ENCODE measurements at regions not wholly inside any gene's neighbourhood (a gene's known extent, or its start where the extent isn't known, plus 50 kb on each side); places are given as distances from the start of the nearest gene placed in this dataset.

- DNase-seq: peak; percentile 35 to 83 (median 48)
Measured at GRCh38 chr11:133787379-133788141, 57.8 kb downstream of the SPATA19 start.

GRCh38 chr11:133785795-133786340 is 59.4 kb downstream of the SPATA19 start:
- no peak for DNase-seq

DNA sequence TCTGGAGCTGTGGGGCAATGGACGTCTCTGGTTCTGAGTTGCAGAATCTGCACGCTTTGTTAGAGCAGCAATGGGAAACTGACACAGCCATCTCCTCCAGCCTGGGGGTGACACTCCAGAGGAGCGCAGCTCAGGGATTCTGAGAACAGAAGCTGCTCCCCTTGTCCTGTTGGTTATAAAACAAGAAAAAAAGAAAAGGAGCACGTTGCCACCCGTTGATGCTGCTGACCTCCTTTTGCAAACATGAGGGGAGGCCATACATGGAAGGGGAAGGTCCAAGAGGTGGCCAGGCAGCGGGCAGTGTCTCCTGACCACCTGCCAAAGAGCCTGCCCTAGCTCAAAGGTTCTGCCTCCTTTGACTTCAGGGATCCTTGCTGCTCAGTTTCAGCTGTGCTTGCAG is 61.0 kb downstream of the SPATA19 start:
- no peak for DNase-seq

DNA sequence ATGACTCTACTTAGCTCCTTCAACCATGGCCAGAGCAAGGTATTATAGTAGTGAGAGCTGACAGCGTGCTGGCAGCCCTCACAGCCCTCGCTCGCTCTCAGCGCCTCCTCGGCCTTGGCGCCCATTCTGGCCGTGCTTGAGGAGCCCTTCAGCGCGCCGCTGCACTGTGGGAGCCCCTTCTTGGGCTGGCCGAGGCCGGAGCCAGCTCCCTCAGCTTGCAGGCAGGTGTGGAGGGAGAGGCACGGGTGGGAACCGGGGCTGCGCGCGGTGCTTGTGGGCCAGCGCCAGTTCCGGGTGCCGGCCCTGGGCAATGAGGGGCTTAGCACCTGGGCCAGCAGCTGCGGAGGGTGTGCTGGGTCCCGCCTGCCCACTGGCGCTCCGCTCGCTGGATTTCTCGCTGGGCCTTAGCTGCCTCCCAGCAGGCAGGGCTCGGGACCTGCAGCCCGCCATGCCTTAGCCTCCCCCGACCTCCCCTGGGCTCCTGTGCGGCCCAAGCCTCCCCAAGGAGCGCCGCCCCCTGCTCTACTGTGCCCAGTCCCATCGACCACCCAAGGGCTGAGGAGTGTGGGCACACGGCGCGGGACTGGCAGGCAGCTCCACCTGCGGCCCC is 63.1 kb downstream of the SPATA19 start:
- no peak for DNase-seq

- DNase-seq: peak in 1 of 3 donors; percentile 7
Measured at GRCh38 chr11:133778161-133778560, 67.2 kb downstream of the SPATA19 start.

GRCh38 chr11:133776671-133777367 is 68.5 kb downstream of the SPATA19 start:
- DNase-seq: no peak

GRCh38 chr11:133762538-133762937 is 82.8 kb downstream of the SPATA19 start:
- no peak for DNase-seq

GRCh38 chr11:133753150-133753549 is 92.2 kb downstream of the SPATA19 start:
- no peak for DNase-seq

GRCh38 chr11:133749841-133750240 is 95.5 kb downstream of the SPATA19 start:
- DNase-seq: no peak

DNA sequence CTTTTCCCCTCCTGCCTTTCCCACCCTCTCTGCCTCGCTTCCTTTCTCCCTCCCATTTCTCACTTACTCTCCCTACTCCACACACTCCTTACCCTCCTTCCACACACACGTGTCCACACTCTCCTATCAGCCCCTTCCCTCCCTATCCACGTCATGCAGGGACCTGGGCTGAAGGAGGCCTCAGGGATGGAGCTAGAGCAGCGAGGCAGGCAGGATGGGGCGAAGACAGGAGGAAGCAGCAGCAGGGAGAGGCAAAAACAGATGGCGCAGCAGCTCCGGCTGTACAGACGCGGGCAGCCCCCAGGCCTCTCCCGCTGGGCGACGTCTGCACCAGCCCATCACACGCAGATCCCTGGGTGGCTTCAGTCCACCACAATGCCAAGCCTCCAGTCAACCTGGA is 97.9 kb downstream of the SPATA19 start:
- DNase-seq: no peak

- DNase-seq: no peak
Measured at GRCh38 chr11:133746663-133747306, 98.5 kb downstream of the SPATA19 start.

DNA sequence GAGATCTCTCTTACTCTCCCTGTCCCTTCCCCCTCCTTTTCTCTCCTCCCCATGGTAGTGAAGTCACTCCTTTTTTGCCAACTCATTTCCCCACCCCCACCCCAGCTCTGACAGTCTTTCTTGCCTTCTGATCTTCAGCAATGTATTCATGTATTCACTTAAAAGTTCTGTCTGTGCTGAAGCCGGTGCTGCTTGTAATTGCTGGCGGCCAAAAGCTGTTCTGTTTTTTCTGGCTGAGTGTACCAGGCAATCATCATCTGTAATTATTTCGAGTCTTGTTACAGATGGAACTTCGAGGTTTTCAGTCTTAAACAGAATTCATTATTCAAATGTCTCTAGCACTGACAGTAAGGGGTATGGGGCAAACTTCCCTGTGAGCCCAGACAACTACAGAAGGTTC is 99.5 kb downstream of the SPATA19 start:
- no peak for DNase-seq

GRCh38 chr11:133742353-133742752 is 103.0 kb downstream of the SPATA19 start:
- no peak for DNase-seq

- DNase-seq: no peak
Measured at GRCh38 chr11:133740963-133741362, 104.3 kb downstream of the SPATA19 start.

DNA sequence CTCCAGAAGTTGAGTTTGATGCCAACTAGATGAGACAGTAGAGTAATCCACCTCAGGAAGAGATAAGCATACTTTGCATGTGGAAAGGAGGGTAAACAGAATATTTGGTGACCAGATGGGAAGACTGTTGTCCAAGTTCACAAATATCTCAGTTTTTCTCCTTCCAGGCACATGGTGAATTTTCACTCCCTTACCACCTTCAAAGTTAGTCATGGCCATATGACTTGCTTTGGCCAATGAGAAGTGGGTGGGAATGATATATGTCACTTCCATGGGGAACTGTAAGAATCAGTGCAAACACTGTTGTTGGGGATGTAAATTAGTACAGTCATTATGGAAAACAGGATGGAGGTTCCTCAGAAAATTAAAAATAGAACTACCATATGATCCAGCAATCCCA is 105.8 kb downstream of the SPATA19 start:
- DNase-seq: no peak

DNA sequence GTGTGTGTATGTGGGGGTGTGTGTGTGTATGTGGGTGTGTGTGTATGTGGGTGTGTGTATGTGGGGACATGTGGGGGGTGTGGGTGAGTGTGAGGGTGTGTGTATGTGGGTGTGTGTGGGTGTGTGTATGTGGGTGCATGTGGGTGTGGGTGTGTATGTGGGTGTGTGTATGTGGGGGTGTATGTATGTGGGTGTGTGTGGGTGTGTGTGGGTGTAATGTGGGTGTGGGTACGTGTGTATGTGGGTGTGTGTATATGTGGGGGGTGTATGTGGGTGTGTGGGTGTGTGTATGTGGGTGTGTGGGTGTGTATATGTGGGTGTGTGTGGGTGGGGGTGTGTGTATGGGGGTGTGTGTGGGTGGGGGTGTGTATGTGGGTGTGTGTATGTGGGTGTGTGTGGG is 106.7 kb downstream of the SPATA19 start:
- DNase-seq: no peak

- no peak for DNase-seq
Measured at GRCh38 chr11:133733631-133734030, 111.7 kb downstream of the SPATA19 start.

DNA sequence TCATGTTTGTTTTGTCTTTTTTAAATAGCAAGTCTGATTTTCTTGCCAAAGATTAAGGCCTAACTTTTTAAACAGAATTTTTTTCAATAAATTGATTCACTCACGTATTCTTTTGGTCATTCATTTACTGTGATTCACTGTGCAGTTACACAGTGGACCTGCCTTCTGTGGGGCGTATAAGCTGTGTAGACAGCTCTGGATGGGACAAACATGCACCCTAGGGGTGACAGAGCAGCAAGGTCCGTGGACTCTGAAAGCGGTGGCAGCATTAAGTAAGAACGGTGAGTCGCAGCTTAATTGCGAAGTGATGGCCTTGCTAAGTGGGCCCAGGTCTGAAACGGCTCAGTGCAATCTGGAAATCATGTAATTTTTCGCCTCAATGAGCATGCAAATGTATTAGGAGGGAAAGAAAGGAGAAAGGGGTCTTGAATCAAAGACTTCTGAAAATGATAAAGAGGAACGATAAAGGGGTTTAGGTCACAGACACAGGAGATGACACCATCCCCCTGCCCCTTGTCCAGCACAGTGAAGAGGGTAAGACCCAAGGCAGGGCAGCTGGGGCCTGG is 113.1 kb downstream of the SPATA19 start:
- no peak for DNase-seq

DNA sequence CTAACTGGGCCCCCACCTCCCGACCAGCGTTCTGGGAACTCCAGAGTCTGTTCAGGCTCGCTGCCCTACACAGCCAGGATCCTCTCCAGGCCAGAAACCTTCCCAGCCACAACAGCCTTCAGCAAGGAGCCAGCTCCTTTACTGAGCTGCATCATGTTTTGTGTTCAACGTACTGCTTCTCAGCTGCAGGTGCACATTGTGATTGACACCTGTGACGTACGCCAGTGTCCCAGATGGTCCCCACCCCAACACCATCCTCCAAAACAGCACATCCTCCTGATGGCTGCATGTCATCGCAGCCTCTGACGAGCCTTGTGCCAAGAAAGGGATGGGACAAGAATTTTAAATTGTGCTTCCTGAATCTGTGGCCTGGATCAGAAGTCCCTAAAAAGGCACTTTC is 117.5 kb downstream of the SPATA19 start:
- no peak for DNase-seq

DNA sequence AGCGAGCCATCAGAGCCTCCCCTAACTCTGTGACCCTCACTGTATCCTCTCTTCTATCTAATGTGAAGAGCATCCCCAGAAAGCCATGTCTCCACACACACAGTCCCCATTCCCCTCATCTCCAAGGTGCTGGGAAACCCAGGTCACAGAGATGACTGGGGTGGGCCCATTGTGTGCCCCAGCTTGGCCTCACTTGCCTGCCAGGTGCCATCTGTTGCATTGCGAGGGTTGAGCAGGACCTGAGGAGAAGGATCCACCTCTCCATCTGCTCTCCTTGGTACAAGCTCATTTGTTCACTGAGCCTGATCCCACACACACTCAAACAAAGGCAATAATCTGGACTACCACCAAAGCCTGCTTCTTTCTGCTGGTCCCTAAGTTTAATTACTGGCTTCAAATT is 118.8 kb downstream of the SPATA19 start:
- DNase-seq: no peak

GRCh38 chr11:133724116-133724515 is 121.2 kb downstream of the SPATA19 start:
- DNase-seq: peak; percentile 8 to 80 (median 34)

- DNase-seq: peak; percentile 2 to 72 (median 14)
Measured at GRCh38 chr11:133723056-133723455, 122.3 kb downstream of the SPATA19 start.
